Motor neuron (in vitro differentiated cells): ENCODE measurements at regions not wholly inside any gene's neighbourhood (a gene's known extent, or its start where the extent isn't known, plus 50 kb on each side); places are given as distances from the start of the nearest gene placed in this dataset.
"Not testable (repeated sequence)": the region's sequence is repeated elsewhere in the genome, so short reads cannot be mapped to it uniquely, and the experiment has no call there.

Experiments
- ATAC-seq, 8 experiments: fragments of 200-7000 bp; cut with Tn5 transposase; replicated peaks in 6 of 8; 2 replicates each; pipeline ENCODE4 v1.8.0; 2021; ENCODE audit warnings: mild to moderate bottlenecking in 8 of 8, moderate library complexity in 8 of 8
- H3K27ac ChIP-seq, 2 donors: fragments of 250-450 bp; sonication (Bioruptor Pico); 2 replicates each; pipeline ENCODE4 v1.9.0; 2021; ENCODE audit warnings: antibody characterized with exemption in 2 of 2, mild to moderate bottlenecking in 2 of 2, moderate library complexity in 1 of 2
- H3K4me1 ChIP-seq, 2 donors: fragments of 250-450 bp; sonication (Bioruptor Pico); replicated peaks in 1 of 2; 2 replicates each; pipeline ENCODE4 v1.6.1; 2021; ENCODE audit warnings: antibody characterized with exemption in 2 of 2, mild to moderate bottlenecking in 2 of 2, moderate library complexity in 1 of 2
- H3K4me3 ChIP-seq, 5 donors: fragments of 250-450 bp; sonication (Bioruptor Pico); 2 replicates each; pipeline ENCODE4 v1.9.0; 2021; ENCODE audit warnings: antibody characterized with exemption in 5 of 5, mild to moderate bottlenecking in 5 of 5, moderate library complexity in 4 of 5
- WGBS, 10 experiments: fragments of 450-650 bp; shearing (Covaris generic); methylation state at CpG; one replicate each; pipeline ENCODE4 v1.0.0; 2022; 5-methylcytosine and 5-hydroxymethylcytosine counted together
- in situ Hi-C, 9 experiments: fragments of 400-800 bp; cut with MboI; loops; one replicate each; pipeline ENCODE4 v1.15.0; 2021; ENCODE audit warnings: low sequenced_read_pairs in 9 of 9, low pct_unique_long_range_greater_than_20kb in 2 of 9; ENCODE audit not compliant: unreplicated experiment in 9 of 9

DNA sequence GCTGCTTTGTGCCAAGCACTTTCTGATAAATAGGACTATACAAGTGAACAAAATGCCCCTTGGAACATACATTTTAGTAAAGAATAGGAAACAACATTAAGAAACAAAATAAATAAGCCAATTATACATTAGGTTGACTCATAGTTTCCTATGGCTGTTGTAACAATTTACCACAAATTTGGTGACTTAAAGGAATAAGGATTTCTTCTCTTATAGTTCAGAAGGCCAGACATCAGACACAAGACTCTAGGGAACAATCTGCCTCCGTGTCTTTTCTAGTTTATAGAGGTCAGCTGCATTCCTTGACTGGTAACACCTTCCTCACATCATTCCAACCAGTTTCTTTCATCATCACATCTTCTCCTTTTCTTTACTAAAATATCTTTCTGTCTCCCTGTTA is 235.9 kb upstream of the PCDH18 start:
- WGBS, 10 experiments = 29 to 100% (median 82%) methylated on average over 1 of the region's 1 CpG; no CpG with 5 or more reads in 2 of the 10 experiments
- ATAC-seq = no peak
- in situ Hi-C loops = no loop called here
- Histone ChIP-seq H3K4me1 (no peaks in the 10 kb centered on the region), H3K4me3 (no peak overlapping the region), H3K27ac (no peak overlapping the region)

DNA sequence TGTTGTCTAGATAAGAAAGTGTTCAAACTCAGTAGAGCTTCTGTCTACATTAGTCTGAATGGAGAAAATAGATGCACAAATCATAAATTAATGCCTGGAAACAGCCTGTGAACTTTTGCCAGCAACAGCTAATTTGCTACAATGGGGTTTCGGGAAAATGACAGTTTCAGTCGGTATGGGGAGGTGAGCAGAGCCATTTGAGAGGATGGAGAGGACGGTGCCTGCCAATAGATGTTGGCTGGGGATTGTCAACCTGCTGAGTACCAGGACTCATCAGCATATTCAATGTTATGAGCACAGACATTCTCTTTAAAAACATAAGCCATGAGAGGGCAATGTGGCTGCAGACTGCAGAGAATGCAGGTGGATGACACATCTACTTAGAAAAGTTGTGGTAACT is 230.3 kb upstream of the PCDH18 start:
- Histone ChIP-seq H3K27ac (no peak overlapping the region), H3K4me1 (no peaks in the 10 kb centered on the region), H3K4me3 (no peak overlapping the region)
- 50 to 100% (median 72%) methylated on average over 1 to 3 of the region's 3 CpGs; no CpG with 5 or more reads in 1 of the 10 experiments for WGBS, 10 experiments
- no peak for ATAC-seq
- in situ Hi-C loops = no loop called here

DNA sequence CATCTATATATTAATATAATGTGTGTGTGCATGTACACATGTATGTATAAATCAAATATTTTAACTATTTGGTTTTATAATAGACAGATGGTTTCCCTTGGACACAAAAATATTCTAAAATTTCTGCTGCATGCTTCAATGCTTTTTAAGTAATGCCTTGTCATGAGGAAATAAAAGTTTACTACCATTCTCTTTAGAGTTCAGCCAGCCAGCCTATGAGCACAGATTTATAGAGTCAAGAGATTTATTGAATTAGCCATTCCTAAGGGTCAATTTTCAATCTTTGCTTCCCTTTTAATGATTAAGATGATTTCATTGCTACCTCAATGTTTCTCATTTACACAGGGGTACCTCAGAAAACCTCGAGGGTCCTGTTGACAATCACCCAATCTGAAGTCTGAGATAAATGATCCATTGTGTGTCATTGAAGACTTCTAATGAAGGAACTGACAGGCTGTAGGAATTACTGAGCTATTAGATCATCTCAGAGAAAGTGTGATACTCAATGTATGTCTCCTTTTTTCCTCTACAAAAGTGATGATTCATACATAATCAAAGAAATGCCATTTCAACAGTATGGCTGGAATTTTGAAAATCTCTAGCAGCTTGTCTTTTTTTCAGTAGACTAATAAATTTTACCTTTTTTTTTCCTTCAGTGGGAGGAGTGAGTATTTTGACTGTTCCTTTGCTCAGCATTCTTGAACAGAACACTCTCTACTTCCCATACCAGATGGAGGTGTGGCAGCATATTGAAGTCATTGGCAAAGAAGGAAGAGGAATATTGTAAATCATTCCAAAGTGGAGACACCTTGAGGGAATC is 222.6 kb upstream of the PCDH18 start:
- Histone ChIP-seq H3K4me3 (no peak overlapping the region), H3K4me1 (peaks cover 0 to 13% of the 10 kb centered on the region in 2 donors), H3K27ac (no peak overlapping the region)
- in situ Hi-C loops = no loop called here
- ATAC-seq = peak; percentile 41 to 96 (median 64)
- WGBS, 10 experiments = 0 to 60% (median 6%) methylated on average over 1 of the region's 1 CpG; no CpG with 5 or more reads in 2 of the 10 experiments

DNA sequence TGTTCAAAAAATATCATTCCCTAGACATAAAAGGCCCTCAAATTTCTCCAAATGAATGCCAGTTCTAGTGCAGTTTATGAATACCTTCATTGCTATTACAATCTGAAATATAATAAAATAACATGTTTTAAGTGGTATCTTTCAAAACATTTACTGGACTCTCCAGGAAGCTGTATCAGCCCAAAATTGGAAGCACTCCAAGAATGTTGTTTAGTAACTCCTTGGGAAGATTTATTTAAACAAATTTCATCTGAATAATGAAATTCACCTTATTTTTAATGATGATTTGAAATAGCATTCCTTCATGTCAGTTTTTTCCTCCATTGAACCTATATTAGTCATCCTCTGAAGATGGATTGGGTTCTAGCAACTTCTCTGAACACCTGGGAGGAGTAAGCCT is 217.2 kb upstream of the PCDH18 start:
- H3K27ac ChIP-seq = no peak overlapping the region
- in situ Hi-C loops = no loop called here
- H3K4me3 ChIP-seq = no peak overlapping the region
- no peak for ATAC-seq
- peaks cover 0 to 2% of the 10 kb centered on the region in 2 donors for H3K4me1 ChIP-seq

DNA sequence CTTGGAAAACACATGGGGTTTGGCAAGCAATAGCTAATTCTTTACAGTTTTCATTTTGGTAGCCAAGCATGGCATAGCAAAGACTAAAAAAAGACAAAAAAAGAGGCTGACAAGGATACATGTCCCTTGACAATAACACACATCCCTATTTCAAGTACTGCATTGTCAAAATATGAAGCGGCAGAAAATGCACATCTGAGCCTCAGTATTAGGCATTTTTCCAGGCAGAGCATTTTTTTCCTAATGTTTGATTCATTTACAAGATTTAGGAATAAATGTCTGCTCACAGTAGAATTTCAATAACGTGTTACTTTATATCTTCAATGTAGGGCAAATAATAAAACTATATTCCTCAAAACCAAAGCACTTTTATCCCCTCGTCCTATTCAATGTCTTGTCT is 216.3 kb upstream of the PCDH18 start:
- in situ Hi-C loops = no loop called here
- no peak overlapping the region for H3K4me3 ChIP-seq
- no peaks in the 10 kb centered on the region for H3K4me1 ChIP-seq
- H3K27ac ChIP-seq = no peak overlapping the region
- WGBS, 10 experiments = 15 to 100% (median 84%) methylated on average over 1 to 3 of the region's 3 CpGs
- no peak for ATAC-seq

DNA sequence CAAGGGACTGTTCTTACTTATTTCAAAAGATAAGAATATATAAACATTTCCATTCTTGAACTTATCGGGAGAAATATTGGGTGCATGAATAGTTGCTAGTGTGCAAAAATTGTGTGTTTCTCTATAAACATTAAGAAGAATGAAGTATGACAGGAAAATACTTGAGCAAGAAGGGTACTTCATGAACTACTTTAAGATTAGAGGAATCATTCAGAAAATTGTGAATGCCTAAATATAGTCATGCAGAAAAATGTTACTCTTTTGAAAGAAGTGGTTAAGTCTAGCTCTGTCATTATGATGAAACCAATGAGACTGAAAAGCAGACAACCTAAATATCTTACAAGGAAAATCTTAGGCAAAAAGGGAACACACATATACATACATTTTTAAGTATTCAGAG is 207.8 kb upstream of the PCDH18 start:
- peak in 1 of 8 experiments; percentile 12 for ATAC-seq
- no peak overlapping the region for H3K4me3 ChIP-seq
- in situ Hi-C loops = no loop called here
- 71 to 100% (median 100%) methylated on average over 1 of the region's 1 CpG for WGBS, 10 experiments
- H3K4me1 ChIP-seq = peaks cover 0 to 12% of the 10 kb centered on the region in 2 donors
- H3K27ac ChIP-seq = no peak overlapping the region

DNA sequence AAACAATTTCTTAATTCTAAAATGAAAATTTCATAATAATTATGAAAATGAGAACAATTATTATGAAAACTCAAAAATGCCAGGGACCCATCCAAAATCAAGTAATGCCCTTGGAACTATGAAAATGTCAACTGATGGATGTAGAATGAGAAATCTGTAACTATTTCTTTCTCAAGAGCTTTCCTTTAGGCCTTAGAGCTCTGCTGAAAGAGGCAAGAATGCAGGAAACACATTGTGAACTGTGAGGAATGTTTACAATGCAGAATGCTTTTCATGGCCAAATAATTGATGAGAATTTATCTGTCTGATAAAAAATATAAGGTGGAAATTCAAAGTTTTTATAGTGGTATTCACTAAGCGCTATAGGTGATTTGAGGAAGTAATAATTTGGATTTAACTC is 207.1 kb upstream of the PCDH18 start:
- peak in 1 of 8 experiments; percentile 35 for ATAC-seq
- in situ Hi-C loops = no loop called here
- 88 to 100% (median 100%) methylated on average over 1 of the region's 1 CpG; no CpG with 5 or more reads in 2 of the 10 experiments for WGBS, 10 experiments
- Histone ChIP-seq H3K27ac (no peak overlapping the region), H3K4me1 (peaks cover 0 to 12% of the 10 kb centered on the region in 2 donors), H3K4me3 (no peak overlapping the region)

DNA sequence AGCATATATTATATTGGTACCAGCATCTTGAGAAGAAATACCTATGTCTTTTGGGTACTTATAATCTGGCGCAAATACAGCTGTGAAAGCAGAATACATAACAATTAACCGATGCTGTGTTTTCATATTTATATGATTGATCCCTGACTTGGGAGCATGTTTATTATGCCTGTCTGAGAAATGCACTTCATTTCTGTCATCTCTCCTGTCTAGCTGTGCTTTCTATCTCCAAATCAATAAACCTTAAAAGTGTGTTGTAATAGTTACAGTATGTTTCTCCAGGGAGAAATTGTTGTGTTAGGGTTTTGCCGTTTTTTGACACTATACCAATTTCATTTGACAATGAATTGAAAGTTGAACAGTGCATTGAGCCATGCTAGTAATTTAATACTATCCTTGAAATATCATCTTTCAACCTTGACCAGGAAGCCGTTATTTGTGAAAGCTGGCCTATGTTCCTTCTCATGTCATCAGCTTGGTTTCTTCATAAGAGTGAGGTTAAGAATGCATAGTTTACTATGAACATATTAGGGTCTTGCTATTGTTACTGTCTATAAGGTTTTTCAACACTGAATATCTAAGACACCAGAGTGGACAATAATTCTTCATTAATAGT is 206.2 kb upstream of the PCDH18 start:
- 42 to 83% (median 72%) methylated on average over 2 to 4 of the region's 4 CpGs; no CpG with 5 or more reads in 2 of the 10 experiments for WGBS, 10 experiments

DNA sequence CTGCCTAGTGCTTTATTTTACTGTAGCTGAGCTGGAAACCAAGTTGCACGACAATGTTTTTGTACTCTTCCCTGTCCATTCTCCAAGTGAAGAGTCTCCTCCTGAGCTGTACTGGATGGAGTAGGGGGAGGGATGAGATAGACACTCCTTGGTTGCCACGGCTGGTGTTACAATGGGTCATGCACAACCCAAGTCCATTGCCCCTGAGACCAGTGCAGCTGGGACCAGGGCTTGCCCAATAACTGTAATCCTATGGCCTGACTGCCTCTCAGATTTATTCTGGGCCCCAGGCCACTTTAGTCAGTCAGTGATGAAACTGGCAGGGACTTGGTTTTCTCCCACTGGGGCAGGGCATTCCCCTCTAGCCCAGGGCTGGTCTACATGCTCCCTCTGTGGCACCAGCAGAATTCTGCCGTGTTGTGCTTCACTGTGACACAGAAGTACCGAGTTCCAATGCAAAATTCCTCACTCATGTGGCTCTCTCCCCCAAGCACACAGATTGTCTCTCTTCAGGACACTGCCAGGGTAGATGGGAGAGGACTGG is 203.3 kb upstream of the PCDH18 start:
- in situ Hi-C loops = no loop called here
- ATAC-seq = no peak
- Histone ChIP-seq H3K4me1 (peaks cover 0 to 12% of the 10 kb centered on the region in 2 donors), H3K27ac (no peak overlapping the region), H3K4me3 (no peak overlapping the region)
- 67 to 100% (median 84%) methylated on average over 1 to 4 of the region's 4 CpGs; no CpG with 5 or more reads in 5 of the 10 experiments for WGBS, 10 experiments

More for the DNA sequence above, 206.2 kb upstream of the PCDH18 start:
- H3K4me1 ChIP-seq = peaks cover 0 to 12% of the 10 kb centered on the region in 2 donors
- no peak overlapping the region for H3K27ac ChIP-seq
- in situ Hi-C loops = no loop called here
- ATAC-seq = peak in 2 of 8 experiments; percentile 28 to 62
- H3K4me3 ChIP-seq = no peak overlapping the region

DNA sequence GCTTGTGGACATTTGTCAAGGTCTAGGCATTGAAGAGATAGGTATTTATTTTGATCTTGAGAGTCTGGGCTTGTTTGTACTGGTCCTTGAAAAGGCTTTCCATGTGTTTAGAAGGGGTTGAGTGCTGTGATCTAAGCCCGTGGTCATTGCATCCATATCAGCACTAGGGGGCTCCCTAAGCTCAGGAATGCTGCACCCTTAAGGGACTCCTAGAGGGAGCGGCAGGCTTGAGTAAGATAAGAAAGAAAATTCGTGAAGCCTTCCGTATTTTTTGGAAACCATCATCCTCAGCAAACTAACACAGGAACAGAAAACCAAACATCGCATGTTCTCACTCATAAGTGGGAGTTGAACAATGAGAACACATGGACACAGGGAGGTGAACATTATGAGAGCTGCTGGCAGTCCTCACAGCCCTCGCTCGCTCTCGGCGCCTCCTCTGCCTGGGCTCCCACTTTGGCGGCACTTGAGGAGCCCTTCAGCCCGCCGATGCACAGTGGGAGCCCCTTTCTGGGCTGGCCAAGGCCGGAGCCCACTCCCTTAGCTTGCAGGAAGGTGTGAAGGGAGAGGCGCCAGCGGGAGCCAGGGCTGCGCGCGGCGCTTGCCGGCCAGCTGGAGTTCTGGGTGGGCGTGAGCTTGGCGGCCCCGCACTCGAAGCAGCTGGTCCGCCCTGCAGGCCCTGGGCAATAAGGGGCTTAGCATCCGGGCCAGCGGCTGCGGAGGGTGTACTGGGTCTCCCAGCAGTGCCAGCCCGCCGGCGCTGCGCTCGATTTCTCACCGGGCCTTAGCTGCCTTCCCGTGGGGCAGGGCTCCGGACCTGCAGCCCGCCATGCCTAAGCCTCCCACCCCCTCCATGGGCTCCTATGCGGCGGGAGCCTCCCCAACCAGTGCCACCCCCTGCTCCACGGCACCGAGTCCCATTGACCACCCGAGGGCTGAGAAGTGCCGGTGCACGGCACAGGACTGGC is 201.2 kb upstream of the PCDH18 start:
- peak in 3 of 8 experiments; percentile 46 to 79 (median 75) for ATAC-seq
- H3K27ac ChIP-seq, in situ Hi-C loops, H3K4me3 ChIP-seq, H3K4me1 ChIP-seq: not testable (repeated sequence)
- 83 to 100% (median 95%) methylated on average over 1 to 15 of the region's 44 CpGs; no CpG with 5 or more reads in 2 of the 10 experiments for WGBS, 10 experiments

DNA sequence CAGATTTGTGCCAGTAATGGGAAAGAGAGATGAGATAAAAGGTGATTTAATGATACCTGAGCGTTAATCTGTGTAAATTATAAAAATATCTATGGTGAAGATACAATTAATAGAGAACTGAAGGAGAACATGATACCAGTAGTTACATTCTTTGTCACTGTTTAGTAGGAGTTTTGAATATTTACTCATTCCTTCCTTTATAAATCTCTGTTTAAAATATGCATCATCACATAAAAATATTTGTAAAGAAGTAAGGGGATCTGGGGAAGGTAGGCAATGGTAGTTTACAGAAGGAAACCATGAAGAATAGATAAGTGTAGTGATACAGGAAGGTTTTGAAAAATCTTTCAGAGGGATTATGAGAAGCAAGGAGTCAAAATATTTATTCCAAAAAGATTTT is 190.6 kb upstream of the PCDH18 start:
- in situ Hi-C loops = no loop called here
- no peak for ATAC-seq
- H3K4me1 ChIP-seq = no peaks in the 10 kb centered on the region
- 43 to 100% (median 100%) methylated on average over 1 of the region's 1 CpG; no CpG with 5 or more reads in 2 of the 10 experiments for WGBS, 10 experiments
- no peak overlapping the region for H3K27ac ChIP-seq
- no peak overlapping the region for H3K4me3 ChIP-seq

DNA sequence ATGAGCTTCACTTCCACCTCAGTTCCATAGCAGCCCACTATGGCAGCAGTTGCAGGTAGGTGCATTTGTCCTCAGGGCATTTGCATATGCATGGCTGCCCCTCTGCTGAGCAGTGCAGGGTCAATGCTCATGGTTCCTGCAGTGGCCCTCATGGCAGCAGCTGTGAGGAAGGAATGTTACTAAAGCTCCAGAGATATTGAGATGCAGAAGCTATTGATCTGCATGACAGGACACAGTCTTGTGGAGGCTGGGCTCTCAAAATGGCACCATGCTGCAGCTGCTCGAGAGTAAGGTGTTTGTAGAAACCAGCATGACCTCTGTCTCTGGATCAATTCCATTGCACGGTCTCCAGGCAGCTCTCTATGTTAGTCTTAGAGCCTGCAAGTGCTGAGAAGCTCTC is 179.2 kb upstream of the PCDH18 start:
- Histone ChIP-seq H3K27ac (no peak overlapping the region), H3K4me1 (no peaks in the 10 kb centered on the region), H3K4me3 (no peak overlapping the region)
- ATAC-seq = no peak
- in situ Hi-C loops = no loop called here
- WGBS, 10 experiments = 41 to 100% (median 58%) methylated on average over 1 to 2 of the region's 2 CpGs; no CpG with 5 or more reads in 1 of the 10 experiments
